ENCODE measurements at regions not wholly inside any gene's neighbourhood (a gene's known extent, or its start where the extent isn't known, plus 50 kb on each side); places are given as distances from the start of the nearest gene placed in this dataset.

DNA sequence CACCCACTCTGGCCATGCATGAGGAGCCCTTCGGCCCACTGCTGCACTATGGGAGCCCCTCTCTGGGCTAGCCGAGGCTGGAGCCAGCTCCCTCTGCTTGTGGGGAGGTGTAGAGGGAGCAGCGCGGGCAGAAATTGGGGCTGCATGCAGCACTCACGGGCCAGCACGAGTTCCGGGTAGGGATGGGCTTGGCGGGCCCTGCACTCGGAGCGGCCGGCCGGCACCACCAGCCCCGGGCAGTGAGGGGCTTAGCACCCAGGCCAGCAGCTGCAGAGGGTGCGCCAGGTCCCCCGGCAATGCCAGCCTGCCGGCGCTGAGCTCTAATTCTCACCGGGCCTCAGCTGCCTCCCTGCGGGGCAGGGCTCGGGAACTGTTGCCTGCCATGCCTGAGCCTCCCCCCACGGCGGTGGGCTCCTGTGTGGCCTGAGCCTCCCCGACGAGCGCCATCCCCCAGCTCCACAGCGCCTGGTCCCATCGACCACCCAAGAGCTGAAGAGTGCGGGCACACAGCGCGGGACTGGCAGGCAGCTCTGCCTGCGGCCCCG lies 209.0 kb downstream of the LTN1 start:
- DNase-seq, result no peak

DNA sequence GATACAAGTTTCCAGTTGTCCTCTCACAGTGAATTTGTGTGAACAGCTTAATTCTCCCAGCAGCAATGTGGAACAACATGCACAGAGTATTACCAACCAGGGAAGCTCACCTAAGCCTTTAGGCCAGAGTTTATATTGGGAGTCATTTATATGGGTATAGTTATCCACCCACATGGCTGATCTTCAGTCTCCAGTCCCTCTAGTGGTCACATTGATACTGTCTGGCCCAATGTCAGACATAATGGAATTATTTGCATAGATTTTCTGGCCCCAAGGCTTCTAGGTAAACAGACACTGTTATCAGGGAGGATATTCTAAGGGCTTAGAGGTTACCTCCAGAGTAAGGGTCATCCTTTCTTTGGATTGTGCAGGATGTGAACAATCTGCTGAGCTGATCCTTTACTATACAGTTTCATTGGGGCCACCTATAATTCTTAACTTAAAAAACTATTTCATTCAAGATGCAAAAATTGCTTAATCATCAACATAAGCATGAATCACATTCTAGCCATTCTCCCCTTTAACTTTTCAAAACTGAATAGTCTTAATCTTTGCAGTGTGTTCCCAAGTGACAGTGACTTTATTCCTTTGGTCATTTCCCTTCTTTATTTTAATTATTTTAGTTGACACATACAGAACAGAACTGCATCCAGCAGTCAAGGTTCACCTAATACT lies 210.9 kb downstream of the LTN1 start:
- no peak for DNase-seq

DNA sequence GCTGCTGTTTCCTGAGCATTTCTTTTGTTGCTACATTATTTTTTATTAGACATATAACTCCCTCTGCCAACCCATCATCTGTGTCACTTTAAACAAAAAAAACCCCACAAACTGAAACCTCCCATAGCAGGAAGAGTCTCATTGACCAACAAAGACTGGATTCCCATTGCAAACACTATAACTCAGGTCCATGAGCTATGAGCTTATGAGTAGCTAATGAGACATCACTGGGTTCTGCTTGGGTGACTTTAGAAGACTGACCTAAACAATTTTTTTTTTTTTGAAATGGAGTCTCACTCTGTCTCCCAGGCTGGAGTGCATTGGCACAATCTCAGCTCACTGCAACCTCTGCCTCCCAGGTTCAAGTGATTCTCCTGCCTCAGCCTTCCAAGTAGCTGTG lies 212.8 kb downstream of the LTN1 start:
- no peak for DNase-seq

DNA sequence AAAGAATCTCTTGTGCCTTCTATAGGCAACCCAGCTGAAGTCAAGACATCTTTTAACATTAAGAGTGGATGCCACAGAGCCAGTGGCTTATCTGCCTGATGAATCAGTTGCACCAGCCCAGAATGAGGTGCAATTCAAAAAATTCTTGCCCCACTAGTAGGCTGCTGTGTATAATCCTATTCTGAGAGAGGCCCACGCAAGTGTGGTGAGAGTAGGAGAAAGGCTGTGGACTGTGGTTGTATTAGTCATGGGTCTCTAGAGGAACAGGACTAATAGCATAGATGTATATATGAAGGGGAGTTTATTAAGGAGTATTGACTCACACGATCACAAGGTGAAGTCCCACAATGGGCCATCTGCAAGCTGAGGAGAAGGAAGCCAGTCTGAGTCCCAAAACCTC lies 216.4 kb downstream of the LTN1 start:
- no peak for DNase-seq

DNA sequence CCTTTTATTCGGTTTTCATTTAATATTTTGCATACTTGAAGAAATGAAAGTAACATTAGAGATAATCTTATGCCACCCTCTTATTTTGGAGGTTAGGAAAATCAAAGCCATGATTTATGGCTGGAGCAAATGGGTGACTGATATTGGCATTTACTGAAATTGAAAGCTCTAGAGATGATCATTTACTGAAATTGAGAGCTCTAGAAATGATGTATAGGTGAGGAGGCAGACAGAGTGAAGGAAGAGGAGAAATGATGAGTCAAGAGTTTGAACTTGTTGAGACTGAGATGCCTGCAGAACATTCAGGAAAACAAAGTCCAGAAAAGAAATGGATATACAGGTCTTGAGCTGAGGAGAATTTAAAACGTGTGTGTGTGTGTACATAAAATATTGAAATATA lies 217.6 kb downstream of the LTN1 start:
- no peak for DNase-seq

DNA sequence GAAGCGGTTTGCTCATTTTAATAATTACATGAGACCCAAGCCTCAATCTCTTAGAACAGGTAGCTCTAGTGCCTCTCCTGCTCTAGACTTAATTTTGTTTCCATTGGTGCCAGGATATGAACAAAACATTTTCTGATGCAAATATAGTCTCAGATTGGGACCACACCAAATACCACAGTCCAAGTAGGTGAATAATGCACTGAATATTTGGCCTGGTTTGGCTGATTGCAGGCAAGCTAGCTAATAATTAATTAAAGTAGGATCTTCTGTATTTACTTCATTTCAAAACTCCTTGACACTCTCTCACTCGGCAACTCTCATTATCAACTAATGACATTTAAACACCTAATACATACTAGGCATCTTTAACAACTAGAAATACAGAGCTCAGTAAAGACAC lies 219.6 kb downstream of the LTN1 start:
- DNase-seq, result no peak

DNA sequence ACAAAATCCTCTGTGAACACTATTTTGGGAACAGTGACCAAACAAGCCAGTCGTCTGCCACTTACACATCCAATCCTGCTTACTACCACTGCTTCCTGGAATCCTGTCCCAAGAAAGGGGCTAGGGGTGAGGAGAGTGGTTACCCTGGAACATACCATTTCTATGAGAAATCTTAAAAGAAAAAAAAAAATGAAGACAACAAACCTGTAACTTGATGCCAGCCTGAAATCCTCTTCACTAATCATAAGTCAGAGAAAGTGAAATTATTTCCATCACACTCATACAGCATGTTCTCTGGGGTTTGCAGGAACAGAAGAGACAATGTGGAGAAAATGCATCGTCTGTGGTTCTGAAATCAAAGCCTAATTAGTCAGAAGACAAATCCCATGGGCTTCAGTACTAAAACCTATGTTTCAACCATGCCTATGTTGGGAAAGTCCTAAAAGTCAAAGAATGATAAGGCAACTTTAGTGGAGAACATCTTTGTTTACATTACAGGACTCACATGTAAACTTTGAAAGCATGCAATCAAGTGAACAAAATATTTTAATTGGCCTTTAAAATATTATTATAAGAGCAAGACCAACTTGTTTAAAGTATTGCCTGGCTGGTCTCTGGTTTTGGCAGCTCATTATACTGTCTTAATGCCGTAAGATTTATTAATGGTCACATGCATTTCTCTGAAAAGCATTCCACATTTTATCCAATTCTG lies 220.7 kb downstream of the LTN1 start:
- no peak for DNase-seq

DNA sequence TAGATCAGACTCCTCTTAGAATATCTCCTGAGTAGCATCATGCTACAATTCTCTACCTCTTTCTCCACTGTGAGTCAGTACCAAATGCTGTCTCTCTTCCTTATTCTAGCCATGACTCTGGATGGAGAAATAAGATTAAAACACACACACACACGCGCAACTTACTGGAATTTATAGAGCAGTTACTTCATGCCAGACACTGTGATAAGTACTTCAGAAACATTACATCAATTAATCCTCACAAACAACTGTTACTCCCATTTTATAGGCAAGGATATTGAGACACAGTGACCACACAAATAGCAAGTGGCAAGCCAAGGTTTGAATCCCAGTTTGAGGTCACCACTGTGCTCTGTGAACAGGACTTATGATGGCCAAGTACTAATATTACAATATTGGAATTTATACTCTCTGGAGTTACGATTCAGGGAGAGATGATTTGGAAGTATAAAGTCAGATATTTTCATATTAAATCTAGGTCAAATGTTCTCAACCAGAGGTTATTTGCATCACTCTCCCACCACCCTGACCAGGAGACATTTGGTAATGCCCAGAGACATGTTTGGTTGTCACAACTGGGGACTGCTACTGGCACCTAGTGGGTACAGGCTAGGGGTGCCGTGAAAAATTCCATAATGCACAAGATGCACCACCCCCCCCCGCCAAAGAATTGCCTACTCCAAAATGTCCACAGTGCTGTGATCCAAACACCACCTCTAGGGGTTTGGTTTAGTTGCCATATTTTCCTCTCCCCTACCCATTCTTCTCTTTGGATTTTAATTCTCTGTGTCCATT lies 221.6 kb downstream of the LTN1 start:
- no peak for DNase-seq

DNA sequence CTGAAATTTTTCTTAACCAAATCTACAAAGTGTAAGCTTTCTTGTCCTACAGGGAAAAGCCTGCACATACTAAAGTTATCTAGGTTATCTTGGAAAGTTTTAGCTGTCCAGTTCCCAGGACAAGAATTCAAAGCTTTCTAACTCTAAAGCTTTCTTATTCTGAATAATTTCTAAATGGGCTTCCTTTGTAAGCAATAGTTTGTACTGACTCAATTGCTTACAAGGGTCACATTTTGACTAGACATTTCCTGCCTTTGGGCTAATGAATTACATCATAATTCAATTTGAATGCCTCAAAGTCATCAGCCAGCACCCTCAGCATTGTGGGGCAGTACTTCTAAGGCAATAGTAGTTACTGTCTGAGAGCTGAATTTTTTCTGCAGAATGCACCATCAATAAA lies 223.0 kb downstream of the LTN1 start:
- no peak for DNase-seq

DNA sequence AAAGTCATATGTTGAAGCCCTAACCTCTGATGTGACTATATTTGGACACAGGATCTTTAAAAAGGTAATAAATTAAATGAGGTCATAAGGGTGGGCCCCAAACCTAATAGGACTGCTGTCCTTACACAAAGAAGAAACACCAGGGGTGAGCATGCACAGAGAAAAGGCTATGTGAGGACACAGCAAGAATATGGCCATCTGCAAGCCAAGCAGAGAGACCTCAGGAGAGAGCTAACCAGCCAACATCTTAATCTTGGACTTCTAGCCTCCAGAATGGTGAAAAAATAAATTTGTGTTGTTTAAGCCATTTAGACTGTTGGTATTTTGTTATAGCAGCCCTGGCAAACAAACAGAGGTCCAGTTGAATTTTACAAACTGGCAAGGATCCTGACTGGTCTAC lies 223.9 kb downstream of the LTN1 start:
- no peak for DNase-seq

DNA sequence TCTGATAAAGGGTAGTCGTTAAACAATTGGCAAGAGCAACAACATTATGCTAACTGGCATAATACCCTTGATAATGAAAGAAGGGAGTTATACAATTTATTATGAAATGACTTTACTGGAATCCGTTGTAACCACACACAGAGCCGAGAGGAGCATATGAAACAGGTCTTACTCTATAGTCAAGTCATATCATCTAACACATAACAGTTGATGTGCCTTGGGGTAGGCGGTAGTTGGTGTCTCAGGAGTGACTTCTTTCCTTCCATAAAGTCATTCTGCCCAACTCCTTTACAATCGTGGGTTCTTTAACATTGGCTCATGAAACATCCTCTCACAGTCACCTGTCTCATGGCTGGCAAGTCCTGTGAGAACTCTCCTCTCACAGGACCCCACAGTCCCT lies 225.2 kb downstream of the LTN1 start:
- no peak for DNase-seq

DNA sequence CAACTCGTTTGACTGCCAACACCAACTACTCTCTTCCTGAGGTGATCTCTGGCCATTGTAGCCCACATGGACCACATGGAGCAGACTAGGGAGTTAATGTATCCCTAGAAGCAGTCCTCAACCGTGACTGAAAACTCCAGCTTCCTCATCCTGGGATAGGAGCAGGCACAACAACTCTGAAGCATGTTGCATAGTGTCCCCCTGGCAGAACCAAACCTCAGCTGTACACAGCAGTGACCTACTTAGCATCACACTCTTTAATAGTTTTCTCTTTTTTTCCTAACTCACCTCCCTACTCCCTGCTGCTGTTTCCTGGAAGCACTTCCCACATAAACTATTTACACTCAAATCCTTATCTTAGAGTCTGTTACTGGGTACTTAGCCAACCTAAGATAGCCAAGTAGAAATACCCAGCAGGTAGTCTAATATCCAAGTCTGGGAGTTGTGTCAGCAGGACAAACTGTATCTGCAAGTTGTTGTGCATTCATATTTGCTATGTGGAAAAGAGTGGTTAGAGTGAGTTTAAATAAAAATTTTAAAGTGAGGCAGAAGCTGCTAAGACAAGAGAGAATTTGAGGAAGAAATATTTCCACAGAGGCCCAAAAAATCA lies 228.8 kb downstream of the LTN1 start:
- DNase-seq, result no peak

DNA sequence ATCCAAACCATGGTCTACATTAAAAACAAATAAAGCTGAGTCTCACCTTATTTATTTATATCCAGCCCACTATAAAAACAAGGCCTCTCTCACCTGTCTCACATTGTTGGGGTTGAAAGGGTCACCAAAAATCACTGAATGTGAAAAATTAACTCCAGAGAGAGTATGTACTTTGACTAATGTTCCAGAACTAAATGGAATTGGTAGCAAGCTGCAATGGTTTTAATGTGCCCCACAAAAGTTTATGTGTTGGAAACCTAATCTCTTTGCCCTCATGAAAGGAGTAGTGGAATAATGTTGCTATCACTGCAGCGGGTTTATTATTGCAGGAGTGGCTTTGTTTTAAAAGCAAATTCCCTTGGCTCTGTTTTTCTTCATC lies 230.3 kb downstream of the LTN1 start:
- DNase-seq, result no peak

DNA sequence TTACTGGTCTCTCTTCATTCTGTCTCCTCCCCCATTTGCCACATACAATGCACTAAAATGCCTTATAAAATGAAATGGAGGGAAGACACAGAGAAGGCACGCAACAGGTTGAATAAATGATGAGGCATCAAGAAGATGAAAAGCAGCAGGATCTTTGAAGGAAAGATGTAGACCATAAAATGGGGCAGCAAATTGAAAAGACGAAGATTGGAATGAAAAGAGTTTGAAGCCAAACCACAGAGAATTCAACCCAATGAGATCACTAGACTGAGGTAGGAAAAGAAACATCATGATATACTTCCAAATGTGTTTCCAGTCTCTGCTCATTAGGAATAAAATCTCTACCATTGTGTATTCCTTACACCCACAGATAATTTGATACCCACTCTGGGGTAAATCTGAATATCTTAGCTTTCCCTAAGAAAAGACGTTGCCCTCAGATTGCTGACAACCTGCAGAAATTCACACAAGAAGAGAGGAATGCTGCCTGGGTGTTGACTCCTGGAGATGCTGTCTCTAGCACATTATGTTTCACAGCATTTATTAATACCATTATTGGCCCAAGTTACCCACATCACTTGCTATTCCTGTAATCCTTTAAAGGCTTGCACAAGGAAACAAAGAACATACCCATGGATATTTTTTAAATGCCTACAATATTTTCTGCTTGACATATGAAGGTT lies 230.9 kb downstream of the LTN1 start:
- no peak for DNase-seq

DNA sequence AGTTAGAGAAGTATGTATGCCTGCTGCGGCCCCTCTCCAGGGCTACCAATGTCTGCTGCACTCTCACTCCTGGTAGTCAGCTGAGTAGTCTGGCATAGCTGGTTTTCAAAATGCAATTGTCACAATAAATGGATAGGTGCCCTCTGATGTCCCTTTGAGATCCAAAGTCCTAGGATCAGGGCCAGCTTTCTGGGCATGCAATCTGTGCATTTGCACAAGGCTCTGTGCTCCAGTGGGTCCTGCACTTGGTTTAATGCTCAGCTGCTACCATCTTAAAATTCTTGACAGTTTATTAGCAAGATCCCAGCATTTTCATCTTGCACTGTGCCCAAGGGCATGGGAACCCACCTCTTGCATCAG lies 233.8 kb downstream of the LTN1 start:
- DNase-seq, result no peak

DNA sequence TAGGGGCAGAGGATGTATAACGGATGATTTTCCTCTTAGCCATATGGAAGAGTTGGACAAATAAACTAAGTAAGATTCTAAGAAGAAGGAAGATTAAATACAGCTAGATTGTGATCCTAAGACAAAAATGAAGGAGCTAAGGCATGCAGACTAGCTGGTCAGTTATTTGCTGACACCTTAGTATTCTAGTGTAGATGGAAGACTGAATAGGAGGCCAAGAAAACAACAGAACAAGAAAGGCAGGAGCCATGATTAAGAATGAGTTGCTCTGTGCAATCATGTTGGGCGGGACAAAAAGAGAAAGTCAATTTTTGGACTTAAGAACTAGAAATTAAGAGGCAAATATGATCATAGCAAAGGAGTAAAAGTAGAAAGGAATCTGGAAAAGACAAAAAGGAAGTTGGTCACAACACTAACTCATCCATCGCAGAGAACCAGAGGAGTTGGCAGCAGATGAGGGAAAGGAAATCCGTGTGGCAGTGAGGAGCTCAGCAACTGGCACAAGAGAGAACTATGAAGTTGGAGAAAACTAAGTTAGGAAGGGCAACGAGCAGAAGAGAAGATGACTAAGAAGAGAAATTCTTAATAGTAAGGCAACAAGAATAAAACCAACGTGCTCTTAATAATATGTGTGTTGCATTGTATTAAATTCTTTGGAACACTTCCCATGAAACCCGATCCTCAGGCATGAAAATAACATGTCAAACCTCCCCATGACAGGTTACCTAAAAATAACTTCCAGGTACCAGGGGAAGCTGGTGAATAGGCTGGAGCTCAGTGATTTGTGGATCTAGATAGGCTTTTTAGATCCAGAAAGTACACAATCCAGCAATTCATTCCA lies 234.4 kb downstream of the LTN1 start:
- no peak for DNase-seq

DNA sequence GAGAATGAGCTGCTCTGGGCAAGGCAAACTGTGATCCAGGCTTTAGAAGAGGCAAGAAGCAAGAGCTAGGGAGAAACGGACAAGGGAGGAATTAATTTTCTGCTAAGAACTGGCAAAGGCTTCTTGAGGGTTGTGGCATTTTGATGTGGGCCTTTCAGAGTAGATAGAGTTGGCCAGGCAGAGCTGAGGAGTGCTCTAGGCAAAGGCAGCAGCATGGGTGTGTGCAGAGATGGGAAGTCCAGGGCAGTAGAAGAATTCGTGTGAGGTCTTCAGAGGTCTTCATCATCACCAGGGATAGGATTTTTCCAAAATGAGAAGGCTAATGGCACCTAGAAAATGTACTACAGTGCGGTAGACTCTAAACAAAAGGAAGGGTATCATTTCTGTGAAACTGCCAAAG lies 237.8 kb downstream of the LTN1 start:
- no peak for DNase-seq

DNA sequence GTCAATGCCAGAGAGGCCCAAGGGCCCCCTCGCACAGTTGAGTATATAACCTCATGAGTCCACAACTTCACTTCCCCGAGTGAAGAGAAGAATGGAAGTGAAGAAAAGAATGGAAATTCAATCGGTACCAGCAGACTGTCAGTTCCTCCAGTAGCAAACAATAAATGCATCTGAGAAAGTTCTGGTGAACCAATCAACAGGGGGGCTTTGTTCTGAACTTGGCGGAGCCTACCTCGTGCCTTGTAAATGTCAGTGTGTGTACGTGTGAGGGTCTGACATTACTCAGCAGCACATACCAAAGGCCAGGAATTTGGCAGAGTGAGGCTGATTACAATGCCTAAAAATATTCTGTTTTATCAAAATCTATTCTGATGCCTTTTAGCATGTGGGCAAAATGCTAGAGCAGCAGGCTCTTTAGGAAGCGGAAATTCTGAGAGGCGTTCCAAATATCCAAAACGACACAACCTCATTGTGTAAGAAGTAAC lies 238.5 kb downstream of the LTN1 start:
- DNase-seq, result no peak

DNA sequence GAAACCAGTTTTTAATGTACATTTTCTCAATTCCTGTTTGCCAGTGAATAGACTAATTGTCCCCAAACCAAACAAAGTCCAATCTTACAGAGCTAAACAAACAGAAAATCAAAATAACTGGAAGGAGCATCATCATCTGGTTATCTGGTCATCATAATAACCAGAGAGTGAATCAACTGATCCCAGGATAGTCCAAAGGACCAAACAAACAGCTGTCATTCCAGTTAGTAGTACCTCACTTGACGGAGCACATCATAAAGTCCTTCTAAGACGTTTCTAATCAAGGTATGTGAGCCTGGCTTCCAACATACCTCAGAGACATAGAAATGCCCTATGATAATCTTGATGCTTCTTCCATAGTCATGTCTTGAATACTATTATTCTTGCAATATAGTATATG lies 240.5 kb downstream of the LTN1 start:
- no peak for DNase-seq

DNA sequence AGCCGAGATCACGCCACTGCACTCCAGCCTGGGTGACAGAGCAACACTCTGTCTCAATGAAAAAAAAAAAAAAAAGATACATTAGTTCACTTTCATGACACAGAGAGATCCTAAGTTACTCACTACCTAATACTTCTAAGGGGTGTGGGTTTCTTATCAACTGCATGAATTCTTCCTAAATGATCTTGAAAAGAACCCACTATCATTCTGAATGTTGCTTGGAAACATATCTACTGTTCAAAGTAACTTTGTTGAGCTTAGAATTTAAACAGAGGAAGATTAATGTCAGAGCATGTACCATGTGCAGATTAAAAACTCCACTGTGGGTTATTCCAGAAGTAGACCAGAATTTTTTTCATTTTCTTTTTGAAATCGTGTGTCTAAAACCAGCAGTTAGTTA lies 241.5 kb downstream of the LTN1 start:
- DNase-seq, result no peak

DNA sequence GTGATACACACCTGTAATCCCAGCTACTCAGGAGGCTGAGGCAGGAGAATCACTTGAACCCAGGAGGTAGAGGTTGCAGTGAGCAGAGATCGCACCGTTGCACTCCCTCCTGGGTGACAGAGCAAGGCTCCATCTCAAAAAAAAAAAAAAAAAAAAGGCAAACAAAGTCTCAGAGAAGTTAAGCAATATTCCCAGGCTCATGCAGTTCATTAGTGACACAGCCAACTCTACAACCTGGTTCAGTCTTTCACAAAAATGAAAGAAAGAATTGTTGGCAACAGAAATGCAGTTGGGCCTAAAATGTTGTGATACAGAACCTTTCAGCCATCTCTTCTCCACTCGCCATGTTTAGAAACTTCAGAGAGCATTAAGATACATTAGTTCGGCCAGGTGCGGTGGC lies 242.1 kb downstream of the LTN1 start:
- no peak for DNase-seq

DNA sequence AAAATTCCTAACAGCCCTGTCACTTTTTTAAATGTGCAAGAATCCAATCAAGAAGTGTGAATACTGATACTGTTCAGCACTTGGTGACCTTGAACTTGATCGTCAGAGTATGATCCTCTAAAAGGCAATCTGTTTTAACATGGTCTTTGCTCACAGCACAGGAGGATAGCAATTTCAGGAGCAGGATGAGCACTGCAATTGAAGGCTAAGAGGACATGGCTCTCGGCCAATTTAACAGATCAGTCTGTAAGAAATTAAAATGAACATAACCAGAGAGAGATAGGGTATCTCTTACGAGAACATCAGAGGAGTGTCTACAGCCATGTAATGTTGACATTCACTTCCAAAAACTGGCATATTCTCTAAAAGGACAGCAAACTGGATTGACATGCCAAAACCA lies 243.1 kb downstream of the LTN1 start:
- DNase-seq, result no peak

Data from NCI-H2081 treated with DMSO at 0.1 percent for 48 hours (cell line).